ENCODE measurements at regions not wholly inside any gene's neighbourhood (a gene's known extent, or its start where the extent isn't known, plus 50 kb on each side); places are given as distances from the start of the nearest gene placed in this dataset.
"Not testable (repeated sequence)": the region's sequence is repeated elsewhere in the genome, so short reads cannot be mapped to it uniquely, and the experiment has no call there.

DNA sequence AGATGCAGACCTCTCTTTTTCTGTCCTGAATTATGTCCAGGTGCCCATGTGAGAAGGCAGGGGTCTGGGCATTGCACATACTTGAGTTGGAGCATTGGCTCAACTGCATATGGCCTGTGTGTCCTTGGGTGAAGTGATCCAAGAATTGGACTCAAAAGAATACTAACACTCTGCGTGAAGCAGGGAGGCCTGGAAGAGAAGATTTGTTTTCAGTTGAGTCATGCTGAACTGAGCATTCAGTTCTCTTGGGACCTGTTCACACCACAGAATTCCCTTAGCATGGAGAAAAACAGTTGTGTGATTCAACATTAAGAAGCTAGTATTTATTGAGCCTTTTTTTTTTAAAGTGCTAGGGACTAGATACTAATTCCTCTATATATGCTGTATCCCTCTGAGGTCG lies 164.7 kb upstream of the TBX3 start:
- no peak for DNase-seq

DNA sequence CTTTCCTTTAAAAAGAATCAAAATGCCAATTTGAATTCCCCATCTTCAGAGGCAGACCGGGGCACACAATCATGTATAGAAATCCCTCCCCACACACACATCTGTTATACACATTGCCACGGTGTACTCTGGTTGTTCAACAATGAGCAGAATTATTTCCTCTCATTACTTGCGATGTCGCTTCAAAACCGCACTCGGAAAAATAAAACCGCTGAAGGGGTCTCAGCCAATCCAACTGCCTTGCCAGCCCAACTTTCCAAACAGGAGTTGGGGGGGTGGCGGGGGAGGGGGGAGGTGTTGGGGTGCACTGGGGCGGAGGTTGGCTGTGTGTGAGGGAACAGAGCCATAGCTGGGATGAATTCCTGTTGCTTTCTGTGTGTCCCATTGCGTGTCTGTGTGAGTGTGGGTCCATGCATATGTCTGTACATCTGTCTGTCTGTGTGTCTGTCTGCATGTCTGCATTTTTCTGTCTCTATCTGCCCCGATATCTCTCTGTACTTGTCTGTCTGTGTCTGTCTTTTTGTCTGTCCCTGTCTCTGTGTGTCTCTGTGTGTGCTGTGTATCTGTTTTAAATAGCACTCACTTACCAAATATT lies 163.6 kb upstream of the TBX3 start:
- DNase-seq: no peak

DNA sequence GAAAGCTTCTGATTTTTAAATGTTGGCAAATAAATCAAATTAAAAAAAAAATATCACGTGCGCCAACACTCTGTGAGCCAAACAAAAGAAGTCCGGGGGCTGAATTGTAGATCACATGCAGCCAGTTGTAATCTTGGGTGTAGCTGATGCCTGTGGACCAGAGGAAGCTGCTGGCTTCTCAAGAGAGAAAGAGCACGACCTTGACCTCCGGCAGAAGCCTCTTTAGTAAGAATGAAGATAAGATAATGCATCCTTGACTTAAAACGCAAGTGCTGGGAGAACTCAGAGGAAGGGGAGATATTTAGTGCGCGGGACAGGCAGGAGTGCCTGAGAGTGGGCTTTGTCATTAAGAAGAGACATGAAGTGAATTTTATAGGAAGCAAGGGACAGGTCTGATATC lies 162.8 kb upstream of the TBX3 start:
- no peak for DNase-seq

DNA sequence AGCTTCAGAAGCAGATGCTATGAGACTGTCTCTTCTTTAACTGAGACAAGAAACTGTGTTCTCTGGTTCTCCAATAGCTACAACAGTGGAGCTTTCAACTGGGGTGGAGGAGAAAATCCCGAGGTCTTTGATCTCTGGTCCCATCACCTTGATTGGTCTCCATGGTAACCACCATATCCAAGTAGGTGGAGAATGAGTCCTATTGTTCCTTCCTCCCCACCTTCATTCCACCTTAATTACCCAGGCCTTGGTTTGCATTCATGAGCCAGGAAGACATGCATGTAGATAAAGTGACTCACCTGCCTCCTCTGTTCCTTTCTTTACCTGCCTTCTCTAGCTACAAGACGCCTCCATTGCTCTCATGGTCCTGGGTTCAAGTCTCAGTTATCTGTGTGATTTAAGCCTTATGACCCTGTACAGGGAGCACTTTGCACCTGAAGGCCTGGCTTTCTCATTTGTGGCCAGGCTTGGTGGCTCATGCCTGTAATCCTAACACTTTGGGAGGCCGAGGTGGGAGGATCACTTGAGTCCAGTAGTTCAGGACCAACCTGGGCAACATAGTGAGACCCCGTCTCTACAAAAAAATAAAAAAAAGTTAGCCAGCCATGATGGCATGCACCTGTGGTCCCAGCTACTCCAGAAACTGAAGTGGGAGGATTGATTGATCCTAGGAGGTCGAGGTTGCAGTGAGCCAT lies 157.7 kb upstream of the TBX3 start:
- DNase-seq: no peak

DNA sequence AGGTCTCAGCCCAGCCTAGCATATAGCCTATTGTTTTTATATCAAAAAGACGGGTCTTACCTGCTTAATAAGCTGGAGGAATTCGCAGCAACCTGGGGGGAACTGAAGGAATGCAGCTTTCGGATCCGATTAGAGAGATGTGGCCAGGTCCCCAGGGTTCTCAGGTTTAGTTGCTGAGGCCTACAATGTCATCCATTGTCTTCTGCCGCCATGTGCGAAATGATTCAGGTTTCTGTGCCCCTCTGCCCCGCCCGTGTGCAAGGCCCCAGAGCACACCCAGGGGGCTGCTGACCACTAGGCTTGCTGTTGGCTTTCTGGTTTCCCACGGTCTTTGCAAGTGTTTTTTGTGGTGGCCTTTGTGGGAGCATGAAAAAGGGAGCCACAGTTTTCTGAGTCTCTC lies 154.5 kb upstream of the TBX3 start:
- DNase-seq: no peak

DNA sequence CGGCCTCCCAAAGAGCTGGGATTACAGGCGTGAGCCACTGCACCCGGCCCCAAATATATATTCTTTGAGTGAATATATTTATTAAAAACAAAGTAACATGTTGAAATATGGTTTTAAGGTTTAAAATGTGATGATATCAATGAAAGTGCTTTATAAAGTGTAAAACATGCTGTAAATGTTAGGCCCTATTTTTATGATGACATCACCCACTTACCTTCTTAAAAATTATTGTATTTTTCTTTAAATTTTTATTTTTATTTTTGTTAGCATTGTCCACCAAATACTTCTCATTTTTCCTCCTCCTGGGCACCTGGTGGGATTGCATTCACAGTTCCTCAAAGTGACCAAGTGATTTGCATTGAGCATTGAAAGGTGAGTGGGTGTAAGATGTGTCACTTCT lies 152.6 kb upstream of the TBX3 start:
- DNase-seq: no peak

DNA sequence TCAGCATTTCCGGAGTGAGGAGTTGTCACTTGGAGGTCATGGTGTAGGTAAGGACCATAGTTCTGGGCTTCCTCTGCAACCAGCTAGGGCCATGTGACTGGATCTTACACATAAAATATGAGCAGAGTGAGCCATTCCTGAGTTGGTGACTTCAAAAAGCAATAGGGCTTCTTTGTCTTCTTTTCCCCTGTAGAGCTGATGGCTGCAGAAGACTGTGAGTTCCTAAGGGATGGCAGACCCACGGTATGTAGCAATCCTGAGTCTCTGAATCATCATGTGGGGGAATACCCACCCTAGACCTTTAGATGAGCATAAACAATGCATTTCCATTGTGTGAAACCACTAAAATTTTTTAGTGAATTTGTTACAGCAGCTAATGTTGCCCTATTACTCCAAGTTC lies 151.1 kb upstream of the TBX3 start:
- DNase-seq: no peak

DNA sequence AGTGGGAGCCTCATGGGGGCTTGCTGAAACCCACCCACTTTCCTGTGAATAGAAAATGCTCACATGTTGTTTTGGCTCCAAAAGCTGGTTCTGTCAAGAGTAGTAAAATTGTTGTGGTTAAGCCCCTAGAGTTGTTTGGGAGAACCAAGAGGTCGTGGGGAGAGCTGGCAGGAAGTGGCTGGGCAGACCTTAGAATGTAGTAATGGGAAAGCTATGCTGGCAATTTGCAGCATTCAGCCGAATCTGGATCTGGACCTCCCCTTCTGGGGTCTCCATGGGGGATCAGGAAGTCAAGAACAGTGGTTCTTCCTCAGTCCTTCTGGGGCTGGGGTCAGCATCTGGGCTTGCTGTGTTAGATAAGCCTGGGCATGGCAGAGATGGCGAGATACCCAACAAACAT lies 150.6 kb upstream of the TBX3 start:
- DNase-seq: no peak

DNA sequence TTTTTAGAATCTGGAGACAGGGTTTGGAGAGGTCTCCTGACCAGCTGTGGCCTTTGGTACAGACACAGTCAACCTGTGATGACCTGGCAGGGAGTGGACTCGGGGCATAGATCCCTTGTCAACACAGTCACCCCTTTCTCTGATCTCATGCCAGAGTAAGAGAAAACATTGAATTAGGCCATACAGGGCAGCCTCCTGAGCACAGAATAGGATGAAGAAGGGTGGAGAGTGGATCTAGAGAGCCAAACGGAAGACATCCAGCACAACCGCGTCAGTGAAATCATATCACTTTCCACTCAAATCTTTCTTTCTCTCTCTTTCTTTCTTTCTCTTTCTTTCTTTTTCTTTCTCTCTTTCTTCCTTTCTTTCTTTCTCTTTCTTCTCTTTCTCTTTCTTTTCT lies 145.9 kb upstream of the TBX3 start:
- no peak for DNase-seq

DNA sequence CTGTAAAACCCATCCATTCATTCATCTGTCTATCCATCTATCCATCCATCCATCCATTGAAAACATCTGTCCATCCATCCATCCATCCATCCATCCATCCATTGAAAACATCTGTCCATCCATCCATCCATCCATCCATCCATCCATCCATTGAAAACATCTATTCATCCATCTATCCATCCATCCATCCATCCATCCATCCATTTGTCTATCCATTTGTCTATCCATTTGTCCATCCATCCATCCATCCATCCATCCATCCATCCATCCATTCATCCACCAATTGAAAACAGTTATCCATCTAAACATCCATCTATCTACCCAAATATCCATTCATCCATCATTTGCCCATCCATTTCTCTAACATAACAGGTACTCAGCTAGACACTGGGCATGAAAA lies 145.3 kb upstream of the TBX3 start:
- not testable (repeated sequence) for DNase-seq

DNA sequence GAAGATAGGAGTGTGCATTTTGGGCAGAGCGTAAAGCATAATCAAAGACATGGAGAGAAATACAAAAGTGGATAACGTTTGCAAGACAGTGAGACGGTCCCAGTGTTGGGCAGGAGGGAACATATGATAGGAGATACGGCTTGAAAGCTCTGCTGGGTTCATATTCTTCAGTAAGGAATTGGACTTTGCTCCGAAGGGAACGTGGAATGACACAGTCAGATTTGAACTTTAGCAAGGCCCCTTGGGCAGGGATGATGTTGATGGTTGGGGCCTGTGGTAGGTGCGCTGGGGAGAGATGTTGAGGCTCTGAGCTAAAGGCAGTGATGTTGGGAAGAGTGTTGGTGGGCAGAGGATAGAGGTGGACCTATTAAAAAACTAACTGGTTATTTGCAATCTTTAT lies 143.5 kb upstream of the TBX3 start:
- DNase-seq: no peak

DNA sequence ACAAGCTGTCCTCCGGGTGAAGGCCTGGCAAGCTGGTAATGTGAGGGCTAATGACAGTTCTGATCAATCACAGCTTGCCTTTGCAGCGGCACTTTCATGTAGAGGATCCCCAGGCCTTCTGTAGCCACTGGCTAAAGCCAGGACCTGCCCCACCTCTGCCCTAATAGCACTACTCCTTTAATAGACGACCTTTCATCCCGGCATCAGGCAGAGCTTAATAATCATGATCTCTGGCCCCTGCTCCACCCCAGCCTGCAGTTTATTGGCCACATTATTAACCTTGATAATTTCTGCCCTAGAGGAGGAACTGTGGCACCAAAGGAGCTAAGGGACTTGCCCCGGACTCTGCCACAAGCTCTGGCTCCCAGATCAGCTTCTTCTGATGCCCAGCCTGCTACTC lies 142.3 kb upstream of the TBX3 start:
- DNase-seq: no peak

DNA sequence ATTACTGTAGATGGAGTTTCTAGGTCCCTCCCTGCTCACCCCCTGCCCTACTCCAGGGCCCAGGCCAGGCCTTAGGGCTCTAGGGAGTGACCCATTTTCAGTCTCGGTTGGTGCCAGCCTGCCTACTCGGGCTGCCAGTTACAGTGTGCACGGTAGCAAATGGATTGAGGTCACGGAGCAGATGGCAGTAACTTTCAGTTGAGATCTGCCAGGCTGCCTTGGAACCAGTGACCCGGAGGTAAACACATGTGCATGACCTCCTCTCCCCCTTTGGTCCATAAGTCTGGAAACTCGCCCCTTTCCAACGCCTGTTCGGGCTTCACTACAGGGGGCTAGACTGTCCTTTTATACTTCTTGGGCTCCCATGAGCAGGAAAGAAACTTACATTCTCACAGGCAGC lies 139.7 kb upstream of the TBX3 start:
- no peak for DNase-seq

DNA sequence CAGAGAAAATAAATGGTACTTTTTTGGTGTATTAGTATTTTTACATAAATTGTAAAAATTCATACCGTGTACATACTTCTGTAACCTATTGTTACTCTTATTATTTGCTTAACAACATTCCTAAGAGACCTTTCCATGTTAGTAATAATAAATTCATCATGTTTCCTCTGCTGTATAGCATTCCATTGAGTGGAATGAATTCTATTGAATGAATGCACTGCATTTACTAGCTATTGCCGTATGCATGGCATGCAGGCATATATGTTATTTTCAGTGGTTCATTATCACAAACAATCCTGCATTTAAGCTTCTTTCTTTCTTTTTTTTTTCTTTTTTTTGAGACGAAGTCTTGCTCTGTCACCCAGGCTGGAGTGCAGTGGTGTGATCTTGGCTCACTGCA lies 137.6 kb upstream of the TBX3 start:
- DNase-seq: no peak

DNA sequence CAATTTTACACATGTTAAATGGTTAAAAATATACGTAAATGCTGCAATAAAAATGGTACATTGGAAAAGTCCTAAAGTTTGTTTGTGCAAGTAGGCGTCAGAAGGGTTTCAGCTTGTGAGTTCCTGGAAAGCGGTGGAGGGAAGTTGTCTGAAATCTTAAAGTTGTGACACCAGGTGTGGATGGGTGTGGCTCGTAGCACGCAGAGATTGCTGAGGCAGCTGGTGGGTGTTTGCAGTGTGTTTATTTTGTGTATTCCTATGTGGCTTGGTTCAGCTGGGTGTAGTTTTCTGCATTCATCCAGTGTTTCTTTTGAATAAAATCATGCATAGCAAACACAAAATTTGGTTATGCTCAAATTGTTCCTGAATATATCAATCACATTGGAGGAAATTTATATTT lies 136.8 kb upstream of the TBX3 start:
- no peak for DNase-seq

DNA sequence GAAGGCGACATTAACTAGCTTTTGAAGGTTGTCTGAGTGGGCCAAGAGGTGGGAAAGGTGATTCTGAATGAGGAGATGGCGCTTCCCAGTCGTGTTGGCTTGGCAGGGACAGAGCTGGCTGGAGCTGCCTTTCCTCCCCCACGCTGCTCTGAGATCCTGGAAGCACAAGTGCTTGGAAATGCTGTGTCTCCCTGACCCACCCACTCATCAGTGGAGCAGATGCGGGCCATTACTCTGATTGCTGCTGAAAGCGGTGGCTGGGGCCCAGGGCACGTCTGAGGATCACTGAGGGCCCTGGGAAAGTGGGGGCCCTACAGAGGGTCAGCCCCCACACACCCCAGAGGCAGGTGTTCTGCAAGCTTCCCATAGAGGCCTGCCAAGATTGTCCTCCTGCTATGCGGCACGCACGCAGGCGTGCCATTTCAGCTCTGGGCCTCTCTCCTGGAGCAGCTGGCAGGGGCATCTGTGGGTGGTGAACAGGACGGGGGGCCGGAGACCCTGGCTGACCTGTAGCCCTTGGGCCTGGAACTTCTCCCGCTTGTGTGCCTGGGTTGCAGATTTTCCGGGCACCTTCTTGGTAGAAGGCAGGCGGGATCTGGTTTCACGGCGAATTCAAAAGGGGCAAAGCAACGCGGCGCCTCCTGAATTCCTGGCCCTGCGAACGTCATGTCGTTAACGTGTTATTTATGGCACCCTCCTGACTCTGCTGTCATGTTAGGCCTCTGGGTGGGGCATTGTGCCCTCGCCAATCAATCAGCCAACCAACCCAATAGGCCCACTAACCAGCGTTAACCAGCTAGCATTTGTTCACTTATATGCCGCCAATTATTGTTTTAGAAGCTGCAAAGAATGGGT lies 133.8 kb upstream of the TBX3 start:
- DNase-seq: no peak

DNA sequence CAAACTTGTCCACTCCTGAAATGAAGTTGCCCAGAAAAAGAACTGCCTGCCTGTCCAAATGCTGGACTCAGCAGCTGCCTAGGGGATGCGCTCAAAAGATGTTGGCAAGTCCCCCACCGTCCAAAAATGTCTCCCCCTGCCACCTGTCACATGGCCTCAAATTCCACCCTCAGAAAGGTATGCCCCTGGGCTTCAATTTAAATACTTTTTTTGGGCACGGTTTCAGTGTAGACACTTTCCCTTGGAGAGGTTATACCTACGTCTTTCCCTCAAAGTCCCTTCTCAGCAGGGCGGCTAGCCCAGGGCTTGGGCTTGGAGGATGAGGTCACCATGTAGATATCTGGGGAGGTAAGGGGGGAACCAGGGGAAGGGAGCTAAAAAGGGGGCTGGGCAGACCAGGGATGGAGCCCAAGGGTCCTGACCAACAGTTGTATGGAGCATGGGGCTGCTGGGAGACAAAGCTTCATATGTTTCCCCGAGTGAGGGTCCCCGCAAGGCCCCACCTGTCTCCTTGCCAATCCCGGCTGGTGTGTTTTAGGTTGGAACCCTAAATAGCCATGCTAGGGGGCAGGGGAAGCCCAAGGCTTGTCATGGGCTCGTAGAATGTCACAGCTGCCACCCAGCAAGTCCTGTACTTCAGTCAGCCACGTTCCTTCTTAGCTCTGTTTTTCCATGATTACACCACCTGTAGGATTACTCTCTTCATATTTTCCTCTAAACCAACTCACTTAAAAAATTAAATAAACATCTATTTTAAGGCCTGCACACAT lies 131.2 kb upstream of the TBX3 start:
- DNase-seq: no peak

DNA sequence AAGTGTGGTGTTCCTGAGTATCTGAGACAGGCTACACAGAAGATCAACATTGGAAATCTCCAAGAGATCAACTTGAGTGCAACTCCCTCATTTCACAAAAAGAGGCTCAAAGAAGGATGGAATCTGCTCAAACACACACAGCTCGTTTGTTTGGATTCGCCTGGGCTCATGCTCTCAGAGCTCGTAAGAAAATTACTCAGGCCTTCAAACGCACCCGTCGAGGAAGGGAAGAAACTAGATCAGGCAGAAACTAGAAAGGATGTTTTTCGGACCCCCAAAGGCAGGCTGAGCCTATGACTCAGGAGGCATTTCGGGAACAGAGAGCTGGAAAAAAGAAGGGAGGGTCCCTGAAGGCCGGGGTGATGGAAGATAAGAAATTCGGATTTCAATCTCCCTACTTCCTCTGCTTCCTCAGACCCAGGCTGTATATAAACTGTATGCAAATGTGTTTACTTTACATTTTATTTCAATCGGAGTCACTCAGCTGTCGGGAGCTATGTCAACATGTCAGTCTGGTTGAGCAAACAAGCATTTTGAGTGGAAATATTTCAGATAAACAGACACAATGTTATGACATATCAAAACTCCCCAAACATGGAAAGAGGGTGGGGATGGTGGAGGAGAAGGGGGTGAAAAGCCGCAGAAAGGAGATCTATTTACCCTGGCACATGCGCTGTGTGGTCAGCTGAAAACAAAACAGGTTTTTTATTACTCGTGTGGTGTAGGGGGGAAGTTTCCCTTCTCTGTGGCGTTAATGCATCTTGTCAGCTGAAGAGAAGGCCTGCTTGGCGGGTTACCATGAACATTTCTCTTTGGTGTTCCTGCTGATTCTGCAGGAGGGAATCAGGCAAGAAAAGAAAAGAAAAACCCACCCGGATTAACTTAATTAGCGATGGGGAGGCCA lies 129.1 kb upstream of the TBX3 start:
- peak in 5 of 56 donors; percentile 6 to 32 (median 18) for DNase-seq

DNA sequence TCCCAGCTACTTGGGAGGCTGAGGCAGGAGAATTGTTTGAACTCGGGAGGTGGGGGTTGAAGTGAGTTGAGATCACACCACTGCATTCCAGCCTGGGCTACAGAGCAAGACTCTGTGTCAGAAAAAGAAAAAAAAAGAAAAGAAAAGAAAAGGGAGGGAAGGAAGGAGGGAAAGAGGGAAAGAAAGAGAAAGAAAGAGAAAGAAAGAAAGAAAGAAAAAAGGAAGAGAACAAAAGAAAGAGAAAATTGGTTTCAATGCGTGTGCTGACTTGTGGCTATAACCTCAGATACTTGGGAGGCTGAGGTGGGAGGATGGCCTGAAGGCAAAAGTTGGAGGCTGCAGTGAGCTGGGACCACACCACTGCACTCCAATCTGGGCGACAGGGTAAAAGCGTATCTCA lies 128.4 kb upstream of the TBX3 start:
- no peak for DNase-seq

DNA sequence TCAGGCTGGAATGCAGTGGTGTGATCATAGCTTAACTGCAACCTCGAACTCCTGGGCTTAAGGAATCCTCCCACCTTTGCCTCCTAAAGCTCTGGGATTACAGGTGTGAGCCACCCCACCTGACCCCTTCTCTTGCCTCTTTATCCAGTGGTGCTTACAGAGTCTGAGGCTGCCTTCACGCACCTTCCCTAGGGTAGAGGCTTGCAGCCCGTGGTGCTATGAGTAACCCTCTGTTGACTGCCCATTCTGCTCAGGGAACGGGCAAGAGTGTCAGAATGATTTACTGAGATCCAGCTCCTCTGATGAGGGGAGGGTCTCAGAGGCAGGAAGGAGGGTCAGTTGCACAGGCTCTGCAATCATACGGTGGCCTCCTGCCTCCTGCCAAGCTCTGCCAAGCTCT lies 125.1 kb upstream of the TBX3 start:
- DNase-seq: no peak

DNA sequence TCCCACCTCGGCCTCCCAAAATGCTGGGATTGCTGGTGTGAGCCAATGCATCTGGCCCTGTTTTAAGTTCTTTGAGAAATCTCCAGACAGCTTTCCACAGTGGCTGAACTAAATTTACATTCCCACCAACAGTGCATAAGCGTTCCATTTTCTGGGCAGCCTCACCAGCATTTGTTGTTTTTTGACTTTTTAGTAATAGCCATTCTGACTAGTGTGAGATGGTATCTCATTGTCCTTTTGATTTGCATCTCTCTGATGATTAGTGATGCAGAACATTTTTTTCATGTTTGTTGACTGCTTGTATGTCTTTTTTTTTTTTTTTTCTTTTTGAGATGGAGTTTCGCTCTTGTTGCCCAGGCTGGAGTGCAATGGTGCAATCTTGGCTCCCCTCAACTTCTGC lies 117.4 kb upstream of the TBX3 start:
- not testable (repeated sequence) for DNase-seq
